DND-41 (cell line): ENCODE measurements at regions not wholly inside any gene's neighbourhood (a gene's known extent, or its start where the extent isn't known, plus 50 kb on each side); places are given as distances from the start of the nearest gene placed in this dataset.

Experiments
- ATAC-seq: fragments of 200-7000 bp; cut with Tn5 transposase; 3 replicates; pipeline ENCODE4 v1.9.1; 2021; ENCODE audit warnings: low read depth; ENCODE audit not compliant: insufficient read depth
- DNase-seq: peaks from one replicate; pipeline ENCODE4 v3.0.0-alpha.2; 2020
- H2AFZ ChIP-seq: 2 replicates; pipeline ENCODE4 v1.6.0; 2012; ENCODE audit warnings: low read depth, low read length
- H3K27ac ChIP-seq: 2 replicates; pipeline ENCODE4 v1.5.1; 2012; ENCODE audit warnings: low read length, inconsistent platforms
- H3K27me3 ChIP-seq: fragments of 200-600 bp; sonication (generic); 2 replicates; pipeline ENCODE4 v1.6.0; 2012; ENCODE audit warnings: low read length, mild to moderate bottlenecking, inconsistent platforms; ENCODE audit not compliant: insufficient read depth, poor library complexity
- H3K36me3 ChIP-seq: 2 replicates; pipeline ENCODE4 v1.5.1; 2012; ENCODE audit warnings: low read length, inconsistent platforms; ENCODE audit not compliant: insufficient read depth
- H3K4me1 ChIP-seq: 2 replicates; pipeline ENCODE4 v1.5.1; 2012; ENCODE audit warnings: mild to moderate bottlenecking, low read length; ENCODE audit not compliant: insufficient read depth
- H3K4me2 ChIP-seq: 2 replicates; pipeline ENCODE4 v1.6.0; 2012; ENCODE audit warnings: mild to moderate bottlenecking, moderate library complexity, low read length, inconsistent platforms; ENCODE audit not compliant: insufficient read depth
- H3K4me3 ChIP-seq, 2 experiments: fragments of 200-600 bp in 1 of 2; shearing (Covaris generic) in 1 of 2; 2 replicates each; pipeline ENCODE4 v1.5.1; 2012 to 2016; ENCODE audit warnings: inconsistent platforms in 2 of 2, low read length in 2 of 2, mild to moderate bottlenecking in 2 of 2, low read depth in 1 of 2, moderate library complexity in 1 of 2
- H3K79me2 ChIP-seq: 2 replicates; pipeline ENCODE4 v1.6.0; 2012; ENCODE audit warnings: low read length, inconsistent platforms; ENCODE audit not compliant: insufficient read depth
- H3K9ac ChIP-seq: 2 replicates; pipeline ENCODE4 v1.6.0; 2012; ENCODE audit warnings: low read depth, mild to moderate bottlenecking, inconsistent platforms, low read length, moderate library complexity
- H3K9me3 ChIP-seq: 2 replicates; pipeline ENCODE4 v1.5.1; 2012; ENCODE audit warnings: low read length, moderate library complexity, mild to moderate bottlenecking, inconsistent platforms; ENCODE audit not compliant: insufficient read depth, severe bottlenecking
- H4K20me1 ChIP-seq: 2 replicates; pipeline ENCODE4 v1.6.0; 2012; ENCODE audit warnings: low read length; ENCODE audit not compliant: insufficient read depth
- CTCF ChIP-seq: IDR thresholded peaks from 2 replicates; pipeline ENCODE4 v1.5.1; 2012; ENCODE audit warnings: borderline replicate concordance, low read length, moderate library complexity, mild to moderate bottlenecking; ENCODE audit not compliant: poor library complexity, severe bottlenecking; ENCODE audit errors: extremely low read depth
- EZH2 ChIP-seq: IDR thresholded peaks from 3 replicates; pipeline ENCODE4 v1.6.1; 2012; ENCODE audit warnings: borderline replicate concordance, low read depth, mild to moderate bottlenecking, moderate library complexity, low read length, inconsistent platforms; ENCODE audit not compliant: severe bottlenecking

- H3K79me2 ChIP-seq: no peaks in the 10 kb centered on the region
- H3K4me1 ChIP-seq: no peaks in the 10 kb centered on the region
- H3K36me3 ChIP-seq: no peaks in the 10 kb centered on the region
- H2AFZ ChIP-seq: no peak overlapping the region
- no peak overlapping the region for H3K9ac ChIP-seq
- H3K4me3 ChIP-seq: no peak overlapping the region
- H3K9me3 ChIP-seq: no peaks in the 10 kb centered on the region
- no peaks in the 10 kb centered on the region for H4K20me1 ChIP-seq
- ATAC-seq (no peak), DNase-seq (no peak)
- no peak overlapping the region for H3K4me2 ChIP-seq
- TF ChIP-seq EZH2: no peak
- no peak for TF ChIP-seq CTCF
- H3K27ac ChIP-seq: no peak overlapping the region
- no peaks in the 10 kb centered on the region for H3K27me3 ChIP-seq
Measured at GRCh38 chr2:199100326-199101110, 357.2 kb downstream of the SATB2 start.

- Histone ChIP-seq H3K36me3 (no peaks in the 10 kb centered on the region), H3K4me3 (no peak overlapping the region)
- no peak for TF ChIP-seq CTCF
- TF ChIP-seq EZH2: no peak
Measured at GRCh38 chr2:199092419-199092818, 365.3 kb downstream of the SATB2 start.

GRCh38 chr2:199085261-199085660, 372.5 kb downstream of the SATB2 start:
- H3K79me2 ChIP-seq: no peaks in the 10 kb centered on the region
- no peak overlapping the region for H3K4me3 ChIP-seq
- no peaks in the 10 kb centered on the region for H3K27me3 ChIP-seq
- no peak overlapping the region for H3K27ac ChIP-seq
- H3K4me1 ChIP-seq: no peaks in the 10 kb centered on the region
- H3K4me2 ChIP-seq: no peak overlapping the region
- H3K36me3 ChIP-seq: no peaks in the 10 kb centered on the region
- no peaks in the 10 kb centered on the region for H3K9me3 ChIP-seq
- no peak for DNase-seq
- no peak for TF ChIP-seq CTCF
- TF ChIP-seq EZH2: no peak
- no peak for ATAC-seq
- no peaks in the 10 kb centered on the region for H4K20me1 ChIP-seq
- no peak overlapping the region for H3K9ac ChIP-seq
- H2AFZ ChIP-seq: no peak overlapping the region

More at GRCh38 chr2:199092419-199092818, 365.3 kb downstream of the SATB2 start:
- Histone ChIP-seq H3K9ac (no peak overlapping the region), H2AFZ (no peak overlapping the region), H3K27me3 (no peaks in the 10 kb centered on the region), H3K27ac (no peak overlapping the region), H3K4me1 (no peaks in the 10 kb centered on the region), H3K79me2 (no peaks in the 10 kb centered on the region), H3K9me3 (no peaks in the 10 kb centered on the region), H3K4me2 (no peak overlapping the region), H4K20me1 (no peaks in the 10 kb centered on the region)
- DNase-seq (no peak), ATAC-seq (no peak)
